GM23248 (cell line): ENCODE measurements at regions not wholly inside any gene's neighbourhood (a gene's known extent, or its start where the extent isn't known, plus 50 kb on each side); places are given as distances from the start of the nearest gene placed in this dataset.

Source experiments
- EZH2 ChIP-seq: fragments of 200-600 bp; sonication (generic); IDR thresholded peaks from 2 replicates; pipeline ENCODE4 v1.6.1; 2018; ENCODE audit warnings: antibody characterized with exemption, mild to moderate bottlenecking; ENCODE audit not compliant: insufficient read depth, poor library complexity, severe bottlenecking
- EZH2phosphoT487 ChIP-seq: fragments of 200-600 bp; sonication (generic); IDR thresholded peaks from 2 replicates; pipeline ENCODE4 v1.6.1; 2018; ENCODE audit warnings: antibody characterized with exemption, moderate library complexity, mild to moderate bottlenecking, low read depth; ENCODE audit not compliant: insufficient read depth

DNA sequence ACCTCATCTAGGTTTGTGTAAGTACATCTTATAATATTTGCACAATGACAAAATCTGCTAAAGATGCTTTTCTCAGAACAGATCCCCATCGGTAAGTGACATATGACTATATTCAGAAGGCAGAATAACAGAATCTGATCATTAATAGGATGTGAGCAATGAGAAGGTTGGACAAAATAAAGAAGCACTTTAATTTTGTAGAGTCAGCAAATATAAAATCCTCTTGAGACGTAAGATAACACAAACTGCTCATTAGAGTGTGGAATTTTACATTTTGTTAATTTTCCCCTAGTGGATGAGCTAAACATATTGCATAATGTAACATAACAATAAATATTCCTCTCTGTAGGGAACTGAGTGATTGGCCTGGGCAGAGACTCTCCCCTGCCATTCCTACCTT, 658.4 kb upstream of the ZP4 start:
- TF ChIP-seq EZH2 (no peak), EZH2phosphoT487 (no peak)
